ENCODE measurements at regions not wholly inside any gene's neighbourhood (a gene's known extent, or its start where the extent isn't known, plus 50 kb on each side); places are given as distances from the start of the nearest gene placed in this dataset.

GRCh38 chr2:18911416-18911815 is 322.0 kb upstream of the NT5C1B start:
- TF ChIP-seq CTCF (IDR thresholded peaks at IDR 0.05): no peak
- TF ChIP-seq POLR2AphosphoS5 (IDR thresholded peaks at IDR 0.05): no peak
- no peak for TF ChIP-seq POLR2A (IDR thresholded peaks at IDR 0.05)
- TF ChIP-seq EP300 (IDR thresholded peaks at IDR 0.05): no peak

Data from suprapubic skin (tissue), 4 donors.